ENCODE measurements at regions not wholly inside any gene's neighbourhood (a gene's known extent, or its start where the extent isn't known, plus 50 kb on each side); places are given as distances from the start of the nearest gene placed in this dataset.
"Not testable (repeated sequence)": the region's sequence is repeated elsewhere in the genome, so short reads cannot be mapped to it uniquely, and the experiment has no call there.

DNA sequence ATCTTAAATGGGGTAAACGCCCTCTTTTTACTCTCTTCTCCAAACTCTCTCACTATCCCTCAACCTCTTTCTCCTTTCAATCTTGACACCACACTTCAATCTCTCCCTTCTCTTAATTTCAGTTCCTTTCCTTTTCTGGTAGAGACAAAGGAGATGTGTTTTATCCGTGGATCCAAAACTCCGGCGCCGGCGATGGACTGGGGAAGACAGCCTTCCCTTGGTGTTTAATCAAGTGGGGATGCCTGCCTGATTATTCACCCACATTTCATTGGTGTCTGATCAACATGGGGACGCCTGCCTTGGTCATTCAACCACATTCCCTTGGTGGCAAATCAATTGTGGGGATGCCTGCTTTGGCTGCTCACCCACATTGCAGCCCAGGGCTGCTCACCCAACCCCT is 205.3 kb upstream of the FKBP1C start:
- TF ChIP-seq, protein P1, sequence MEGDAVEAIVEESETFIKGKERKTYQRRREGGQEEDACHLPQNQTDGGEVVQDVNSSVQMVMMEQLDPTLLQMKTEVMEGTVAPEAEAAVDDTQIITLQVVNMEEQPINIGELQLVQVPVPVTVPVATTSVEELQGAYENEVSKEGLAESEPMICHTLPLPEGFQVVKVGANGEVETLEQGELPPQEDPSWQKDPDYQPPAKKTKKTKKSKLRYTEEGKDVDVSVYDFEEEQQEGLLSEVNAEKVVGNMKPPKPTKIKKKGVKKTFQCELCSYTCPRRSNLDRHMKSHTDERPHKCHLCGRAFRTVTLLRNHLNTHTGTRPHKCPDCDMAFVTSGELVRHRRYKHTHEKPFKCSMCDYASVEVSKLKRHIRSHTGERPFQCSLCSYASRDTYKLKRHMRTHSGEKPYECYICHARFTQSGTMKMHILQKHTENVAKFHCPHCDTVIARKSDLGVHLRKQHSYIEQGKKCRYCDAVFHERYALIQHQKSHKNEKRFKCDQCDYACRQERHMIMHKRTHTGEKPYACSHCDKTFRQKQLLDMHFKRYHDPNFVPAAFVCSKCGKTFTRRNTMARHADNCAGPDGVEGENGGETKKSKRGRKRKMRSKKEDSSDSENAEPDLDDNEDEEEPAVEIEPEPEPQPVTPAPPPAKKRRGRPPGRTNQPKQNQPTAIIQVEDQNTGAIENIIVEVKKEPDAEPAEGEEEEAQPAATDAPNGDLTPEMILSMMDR (conservative IDR thresholded peaks at IDR 0.05), result not testable (repeated sequence)
- not testable (repeated sequence) for TF ChIP-seq ZFX (IDR thresholded peaks at IDR 0.05)

Data from C4-2B (cell line).